ENCODE measurements at regions not wholly inside any gene's neighbourhood (a gene's known extent, or its start where the extent isn't known, plus 50 kb on each side); places are given as distances from the start of the nearest gene placed in this dataset.

GRCh38 chr1:14390816-14391215 lies 207.7 kb upstream of the KAZN start:
- TF ChIP-seq CTCF (conservative IDR thresholded peaks at IDR 0.05) (no peak), EZH2 (IDR thresholded peaks at IDR 0.05; ENCODE audit: low read depth) (no peak)

Measured in PC-9 (cell line).